ENCODE measurements at regions not wholly inside any gene's neighbourhood (a gene's known extent, or its start where the extent isn't known, plus 50 kb on each side); places are given as distances from the start of the nearest gene placed in this dataset.

GRCh38 chr13:38617936-38618335, 68.9 kb upstream of the FREM2 start:
- DNase-seq (ENCODE audit: low read depth) = no peak
- no peak for TF ChIP-seq CTCF (conservative IDR thresholded peaks at IDR 0.05; ENCODE audit: control insufficient read depth, insufficient read depth, low read depth, low read length)
- H3K4me3 ChIP-seq (ENCODE audit: control insufficient read depth, low read depth, low read length) = no peak overlapping the region

DNA sequence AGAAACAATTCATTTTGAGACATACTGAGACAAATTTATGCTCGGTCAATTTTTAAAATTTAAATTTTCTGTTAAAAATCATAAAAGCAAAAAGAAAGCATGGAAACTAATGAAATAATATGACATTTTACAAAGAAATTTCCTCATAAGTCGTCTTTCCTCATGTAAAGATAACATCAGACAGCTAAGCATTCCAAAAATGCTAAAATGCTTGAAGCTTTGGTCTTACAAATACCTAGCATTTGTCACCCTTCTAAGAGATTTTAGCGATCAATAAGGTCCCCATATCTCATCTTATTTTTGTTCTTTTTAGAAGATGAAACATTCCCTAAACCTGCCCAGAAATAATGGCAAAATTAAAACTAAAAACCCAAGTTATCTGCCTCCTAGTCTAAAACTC, 68.5 kb upstream of the FREM2 start:
- DNase-seq (ENCODE audit: low read depth) = no peak
- no peak for TF ChIP-seq CTCF (conservative IDR thresholded peaks at IDR 0.05; ENCODE audit: control insufficient read depth, insufficient read depth, low read depth, low read length)
- no peak overlapping the region for H3K4me3 ChIP-seq (ENCODE audit: control insufficient read depth, low read depth, low read length)

- no peak for TF ChIP-seq CTCF (conservative IDR thresholded peaks at IDR 0.05; ENCODE audit: control insufficient read depth, insufficient read depth, low read depth, low read length)
- H3K4me3 ChIP-seq (ENCODE audit: control insufficient read depth, low read depth, low read length) = no peak overlapping the region
- no peak for DNase-seq (ENCODE audit: low read depth)
These were observed 68.0 kb upstream of the FREM2 start for GRCh38 chr13:38618881-38619280.

DNA sequence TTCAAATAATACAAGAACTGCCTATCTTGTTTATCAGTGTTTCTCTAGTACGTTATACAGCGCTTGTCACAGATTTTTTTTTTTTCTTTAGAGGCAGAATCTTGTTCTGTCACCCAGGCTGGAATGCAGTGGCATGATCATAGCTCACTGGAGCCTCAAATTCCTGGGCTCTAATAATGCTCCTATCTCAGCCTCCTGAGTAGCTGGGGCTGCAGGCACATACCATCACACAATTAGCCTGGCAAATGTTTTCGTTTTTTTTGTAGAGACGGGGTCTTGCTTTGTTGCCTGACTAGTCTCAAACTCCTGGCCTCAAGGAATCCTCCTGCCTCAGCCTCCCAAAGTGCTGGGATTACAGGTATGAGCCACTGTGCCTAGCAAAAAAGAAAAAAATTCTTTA, 66.0 kb upstream of the FREM2 start:
- TF ChIP-seq CTCF (conservative IDR thresholded peaks at IDR 0.05; ENCODE audit: control insufficient read depth, insufficient read depth, low read depth, low read length) = no peak
- no peak overlapping the region for H3K4me3 ChIP-seq (ENCODE audit: control insufficient read depth, low read depth, low read length)
- no peak for DNase-seq (ENCODE audit: low read depth)

GRCh38 chr13:38624822-38625221, 62.1 kb upstream of the FREM2 start:
- no peak overlapping the region for H3K4me3 ChIP-seq (ENCODE audit: control insufficient read depth, low read depth, low read length)
- no peak for TF ChIP-seq CTCF (conservative IDR thresholded peaks at IDR 0.05; ENCODE audit: control insufficient read depth, insufficient read depth, low read depth, low read length)
- DNase-seq (ENCODE audit: low read depth) = no peak

- no peak for TF ChIP-seq CTCF (conservative IDR thresholded peaks at IDR 0.05; ENCODE audit: control insufficient read depth, insufficient read depth, low read depth, low read length)
- no peak for DNase-seq (ENCODE audit: low read depth)
- no peak overlapping the region for H3K4me3 ChIP-seq (ENCODE audit: control insufficient read depth, low read depth, low read length)
These were observed 58.3 kb upstream of the FREM2 start for GRCh38 chr13:38628554-38628953.

- no peak for TF ChIP-seq CTCF (conservative IDR thresholded peaks at IDR 0.05; ENCODE audit: control insufficient read depth, insufficient read depth, low read depth, low read length)
- H3K4me3 ChIP-seq (ENCODE audit: control insufficient read depth, low read depth, low read length) = no peak overlapping the region
- DNase-seq (ENCODE audit: low read depth) = peak; percentile 78
These were observed 56.1 kb upstream of the FREM2 start for GRCh38 chr13:38630780-38631179.

Measured in fibroblast of mammary gland (primary cell).